DOHH2 (cell line): ENCODE measurements at regions not wholly inside any gene's neighbourhood (a gene's known extent, or its start where the extent isn't known, plus 50 kb on each side); places are given as distances from the start of the nearest gene placed in this dataset.

Experiments used
- H3F3A ChIP-seq: fragments of 200-600 bp; sonication (generic), shearing (Covaris generic); 2 replicates; pipeline ENCODE4 v1.6.0; 2016; ENCODE audit warnings: antibody characterized with exemption, mild to moderate bottlenecking; ENCODE audit not compliant: control insufficient read depth, insufficient read depth
- H3K27ac ChIP-seq: fragments of 200-600 bp; sonication (generic); 2 replicates; pipeline ENCODE4 v1.5.1; 2014; ENCODE audit warnings: low read depth, mild to moderate bottlenecking, low read length, moderate library complexity
- H3K27me3 ChIP-seq: fragments of 200-600 bp; sonication (generic); 2 replicates; pipeline ENCODE4 v1.6.1; 2014; ENCODE audit warnings: mild to moderate bottlenecking, low read length, mixed read lengths; ENCODE audit not compliant: control insufficient read depth
- H3K36me3 ChIP-seq: fragments of 200-600 bp; sonication (generic); 2 replicates; pipeline ENCODE4 v1.6.1; 2014; ENCODE audit warnings: mild to moderate bottlenecking, low read length, moderate library complexity, mixed read lengths; ENCODE audit not compliant: control insufficient read depth
- H3K4me1 ChIP-seq: fragments of 200-600 bp; sonication (generic); 2 replicates; pipeline ENCODE4 v1.6.1; 2014; ENCODE audit warnings: mild to moderate bottlenecking, low read length, mixed read lengths; ENCODE audit not compliant: control insufficient read depth
- H3K4me2 ChIP-seq: fragments of 200-600 bp; sonication (generic); 2 replicates; pipeline ENCODE4 v1.6.0; 2014; ENCODE audit warnings: mild to moderate bottlenecking, low read length, moderate library complexity
- H3K4me3 ChIP-seq: fragments of 200-600 bp; sonication (generic); 2 replicates; pipeline ENCODE4 v1.5.1; 2014; ENCODE audit warnings: mild to moderate bottlenecking, low read length, mixed read lengths
- H3K79me2 ChIP-seq: fragments of 200-600 bp; sonication (generic); 2 replicates; pipeline ENCODE4 v1.6.1; 2014; ENCODE audit warnings: mild to moderate bottlenecking, low read length, mixed read lengths; ENCODE audit not compliant: control insufficient read depth
- H3K9me2 ChIP-seq: fragments of 200-600 bp; sonication (generic); replicated peaks from 2 replicates; pipeline ENCODE4 v1.6.1; 2014; ENCODE audit warnings: mild to moderate bottlenecking, low read length, mixed read lengths; ENCODE audit not compliant: control insufficient read depth
- H3K9me3 ChIP-seq: fragments of 200-600 bp; sonication (generic); 2 replicates; pipeline ENCODE4 v1.6.1; 2014; ENCODE audit warnings: antibody characterized with exemption, low read length, mixed read lengths; ENCODE audit not compliant: control insufficient read depth, insufficient read depth
- H4K20me1 ChIP-seq: fragments of 200-600 bp; sonication (generic); 2 replicates; pipeline ENCODE4 v1.6.0; 2014; ENCODE audit warnings: low read depth, mild to moderate bottlenecking, antibody characterized with exemption, low read length, moderate library complexity; ENCODE audit not compliant: control insufficient read depth, insufficient read depth
- EZH2phosphoT487 ChIP-seq: fragments of 200-600 bp; sonication (generic); IDR thresholded peaks from 2 replicates; pipeline ENCODE4 v1.6.1; 2017; ENCODE audit warnings: borderline replicate concordance, mild to moderate bottlenecking, antibody characterized with exemption, low read length, moderate library complexity, mixed read lengths
- TF ChIP-seq, protein P1 (sequence below): fragments of 200-600 bp; sonication (generic); IDR thresholded peaks from one replicate; pipeline ENCODE4 v1.5.1; 2014; ENCODE audit warnings: antibody characterized with exemption, mild to moderate bottlenecking, low read depth, low read length; ENCODE audit not compliant: poor library complexity, severe bottlenecking

DNA sequence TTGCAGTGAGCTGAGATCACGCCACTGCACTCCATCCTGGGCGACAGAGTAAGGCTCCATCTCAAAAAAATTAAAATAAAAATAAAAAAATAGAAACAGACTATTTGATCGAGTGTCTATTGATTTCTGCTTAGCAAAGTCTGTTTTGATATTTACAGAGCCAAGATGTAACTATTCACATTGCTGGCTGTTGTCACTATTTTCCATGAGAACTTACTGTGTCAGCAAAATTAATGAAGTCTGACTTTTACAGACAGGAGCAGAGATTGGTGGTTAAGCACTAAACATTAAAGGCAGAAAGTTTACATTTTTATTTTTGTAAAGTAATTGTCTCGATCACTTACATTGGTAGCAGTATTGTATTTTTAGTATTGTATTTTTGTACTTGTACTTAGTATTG, 85.0 kb upstream of the CCDC28A start:
- Histone ChIP-seq H3K9me2 (no peaks in the 10 kb centered on the region), H3K27me3 (peaks cover 12% of the 10 kb centered on the region), H3K36me3 (no peaks in the 10 kb centered on the region), H3K79me2 (no peaks in the 10 kb centered on the region), H4K20me1 (no peaks in the 10 kb centered on the region), H3K4me2 (no peak overlapping the region), H3K27ac (no peak overlapping the region), H3K4me1 (0 out of 2 replicates have a peak, but pooled peaks cover 2% of the 10 kb centered on the region), H3F3A (no peaks in the 10 kb centered on the region), H3K4me3 (no peak overlapping the region), H3K9me3 (no peaks in the 10 kb centered on the region)
- TF ChIP-seq EZH2phosphoT487: no peak
- TF ChIP-seq, protein P1, sequence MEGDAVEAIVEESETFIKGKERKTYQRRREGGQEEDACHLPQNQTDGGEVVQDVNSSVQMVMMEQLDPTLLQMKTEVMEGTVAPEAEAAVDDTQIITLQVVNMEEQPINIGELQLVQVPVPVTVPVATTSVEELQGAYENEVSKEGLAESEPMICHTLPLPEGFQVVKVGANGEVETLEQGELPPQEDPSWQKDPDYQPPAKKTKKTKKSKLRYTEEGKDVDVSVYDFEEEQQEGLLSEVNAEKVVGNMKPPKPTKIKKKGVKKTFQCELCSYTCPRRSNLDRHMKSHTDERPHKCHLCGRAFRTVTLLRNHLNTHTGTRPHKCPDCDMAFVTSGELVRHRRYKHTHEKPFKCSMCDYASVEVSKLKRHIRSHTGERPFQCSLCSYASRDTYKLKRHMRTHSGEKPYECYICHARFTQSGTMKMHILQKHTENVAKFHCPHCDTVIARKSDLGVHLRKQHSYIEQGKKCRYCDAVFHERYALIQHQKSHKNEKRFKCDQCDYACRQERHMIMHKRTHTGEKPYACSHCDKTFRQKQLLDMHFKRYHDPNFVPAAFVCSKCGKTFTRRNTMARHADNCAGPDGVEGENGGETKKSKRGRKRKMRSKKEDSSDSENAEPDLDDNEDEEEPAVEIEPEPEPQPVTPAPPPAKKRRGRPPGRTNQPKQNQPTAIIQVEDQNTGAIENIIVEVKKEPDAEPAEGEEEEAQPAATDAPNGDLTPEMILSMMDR: no peak

DNA sequence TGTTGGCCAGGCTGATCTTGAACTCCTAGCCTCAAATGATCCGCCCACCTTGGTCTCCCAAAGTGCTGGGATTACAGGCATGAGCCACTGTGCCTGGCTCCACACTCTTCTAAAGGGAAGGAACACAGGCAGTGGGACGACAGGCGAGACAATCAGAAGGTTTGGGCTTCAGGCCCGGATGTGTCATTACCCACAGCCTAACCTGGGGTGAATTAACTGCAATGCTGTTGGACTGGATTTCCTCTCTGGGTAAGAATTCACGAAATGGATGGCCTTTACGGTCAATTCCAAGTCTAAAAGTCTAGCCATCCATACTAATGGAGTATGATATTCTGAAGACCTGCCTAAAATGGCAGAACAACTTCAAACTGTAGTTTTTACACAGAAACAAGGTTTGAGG, 83.7 kb upstream of the CCDC28A start:
- H3K27ac ChIP-seq: no peak overlapping the region
- H3K9me2 ChIP-seq: no peaks in the 10 kb centered on the region
- H3K36me3 ChIP-seq: no peaks in the 10 kb centered on the region
- no peak overlapping the region for H3K4me2 ChIP-seq
- H4K20me1 ChIP-seq: no peaks in the 10 kb centered on the region
- H3K9me3 ChIP-seq: no peaks in the 10 kb centered on the region
- H3K27me3 ChIP-seq: peaks cover 21% of the 10 kb centered on the region
- no peaks in the 10 kb centered on the region for H3K79me2 ChIP-seq
- no peaks in the 10 kb centered on the region for H3F3A ChIP-seq
- H3K4me3 ChIP-seq: no peak overlapping the region
- 0 out of 2 replicates have a peak, but pooled peaks cover 3% of the 10 kb centered on the region for H3K4me1 ChIP-seq
- TF ChIP-seq, protein P1: no peak
- TF ChIP-seq EZH2phosphoT487: no peak

DNA sequence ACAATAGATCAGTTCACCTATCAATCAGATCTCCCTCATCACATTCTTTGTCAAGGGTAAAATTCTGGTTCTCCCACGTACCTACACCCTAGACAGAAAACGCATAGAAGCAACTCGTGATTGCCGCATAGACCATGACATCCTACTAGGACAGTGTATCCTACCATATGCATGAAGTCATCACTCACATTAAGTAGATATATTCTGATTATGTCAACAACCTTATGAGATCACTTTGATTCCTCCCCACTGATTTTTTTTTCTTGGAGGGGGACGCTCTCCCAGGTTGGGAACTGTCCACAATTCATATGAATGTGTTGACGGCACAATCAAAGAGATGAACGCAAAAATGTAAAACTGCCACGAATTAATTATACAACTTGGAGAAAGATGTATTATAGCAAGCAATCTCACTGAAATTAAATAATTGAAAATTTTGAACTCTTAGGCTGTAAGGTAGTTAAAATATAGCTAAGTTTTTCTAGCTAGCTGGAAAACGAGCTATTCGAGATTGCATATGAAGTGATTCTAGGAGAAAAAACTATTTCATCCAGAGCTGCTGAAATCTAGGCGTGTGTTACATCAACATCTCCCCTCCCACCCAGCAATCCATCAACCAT, 82.5 kb upstream of the CCDC28A start:
- H3K36me3 ChIP-seq: no peaks in the 10 kb centered on the region
- no peaks in the 10 kb centered on the region for H3K9me2 ChIP-seq
- no peak for TF ChIP-seq EZH2phosphoT487
- TF ChIP-seq, protein P1: no peak
- H3F3A ChIP-seq: no peaks in the 10 kb centered on the region
- H3K4me1 ChIP-seq: 0 out of 2 replicates have a peak, but pooled peaks cover 3% of the 10 kb centered on the region
- H3K9me3 ChIP-seq: no peaks in the 10 kb centered on the region
- H3K4me2 ChIP-seq: no peak overlapping the region
- H3K79me2 ChIP-seq: no peaks in the 10 kb centered on the region
- H3K4me3 ChIP-seq: no peak overlapping the region
- no peak overlapping the region for H3K27ac ChIP-seq
- H4K20me1 ChIP-seq: no peaks in the 10 kb centered on the region
- H3K27me3 ChIP-seq: peaks cover 18% of the 10 kb centered on the region
